Omental fat pad (tissue), 3 donors: ENCODE measurements at regions not wholly inside any gene's neighbourhood (a gene's known extent, or its start where the extent isn't known, plus 50 kb on each side); places are given as distances from the start of the nearest gene placed in this dataset.
A peak's percentile ranks its signal among the peaks of the same experiment; 100 is the strongest.

Experiments used
- ATAC-seq: fragments of 150-250 bp; one replicate; pipeline ENCODE4 v1.9.1; 2016; ENCODE audit warnings: mild to moderate bottlenecking, moderate library complexity; ENCODE audit not compliant: low FRiP score
- DNase-seq: peaks from one replicate; pipeline ENCODE4 v3.0.0-alpha.2; 2019; ENCODE audit warnings: low spot score
- TF ChIP-seq, protein P1 (sequence below), 3 donors: fragments of 450-650 bp; IDR thresholded peaks; one replicate each; pipeline ENCODE4 v1.5.1; 2016 to 2017; ENCODE audit warnings: antibody characterized with exemption in 3 of 3, mild to moderate bottlenecking in 3 of 3, moderate library complexity in 2 of 3

DNA sequence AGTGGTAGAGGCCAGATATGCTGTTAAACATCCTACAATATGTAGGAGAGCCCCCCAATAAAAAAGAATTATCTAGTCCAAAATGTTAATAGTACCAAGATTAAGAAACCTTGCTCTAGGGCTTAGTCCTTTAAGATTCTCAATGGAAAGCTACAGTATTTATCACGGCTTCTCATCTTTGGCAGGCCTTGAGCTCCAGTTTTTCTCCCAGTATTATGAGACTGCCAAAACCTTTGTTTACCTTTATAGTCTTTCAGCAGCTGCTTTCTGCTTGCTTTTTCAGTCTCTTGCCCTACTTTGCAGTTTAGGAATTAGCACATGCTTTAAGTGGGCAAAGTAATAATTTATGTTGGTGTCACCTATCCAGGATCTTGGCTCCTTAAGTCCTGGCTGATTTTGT lies 59.7 kb downstream of the NHLRC1 start:
- no peak for DNase-seq
- TF ChIP-seq, protein P1, sequence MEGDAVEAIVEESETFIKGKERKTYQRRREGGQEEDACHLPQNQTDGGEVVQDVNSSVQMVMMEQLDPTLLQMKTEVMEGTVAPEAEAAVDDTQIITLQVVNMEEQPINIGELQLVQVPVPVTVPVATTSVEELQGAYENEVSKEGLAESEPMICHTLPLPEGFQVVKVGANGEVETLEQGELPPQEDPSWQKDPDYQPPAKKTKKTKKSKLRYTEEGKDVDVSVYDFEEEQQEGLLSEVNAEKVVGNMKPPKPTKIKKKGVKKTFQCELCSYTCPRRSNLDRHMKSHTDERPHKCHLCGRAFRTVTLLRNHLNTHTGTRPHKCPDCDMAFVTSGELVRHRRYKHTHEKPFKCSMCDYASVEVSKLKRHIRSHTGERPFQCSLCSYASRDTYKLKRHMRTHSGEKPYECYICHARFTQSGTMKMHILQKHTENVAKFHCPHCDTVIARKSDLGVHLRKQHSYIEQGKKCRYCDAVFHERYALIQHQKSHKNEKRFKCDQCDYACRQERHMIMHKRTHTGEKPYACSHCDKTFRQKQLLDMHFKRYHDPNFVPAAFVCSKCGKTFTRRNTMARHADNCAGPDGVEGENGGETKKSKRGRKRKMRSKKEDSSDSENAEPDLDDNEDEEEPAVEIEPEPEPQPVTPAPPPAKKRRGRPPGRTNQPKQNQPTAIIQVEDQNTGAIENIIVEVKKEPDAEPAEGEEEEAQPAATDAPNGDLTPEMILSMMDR (IDR thresholded peaks at IDR 0.05) = no peak
- ATAC-seq = no peak

DNA sequence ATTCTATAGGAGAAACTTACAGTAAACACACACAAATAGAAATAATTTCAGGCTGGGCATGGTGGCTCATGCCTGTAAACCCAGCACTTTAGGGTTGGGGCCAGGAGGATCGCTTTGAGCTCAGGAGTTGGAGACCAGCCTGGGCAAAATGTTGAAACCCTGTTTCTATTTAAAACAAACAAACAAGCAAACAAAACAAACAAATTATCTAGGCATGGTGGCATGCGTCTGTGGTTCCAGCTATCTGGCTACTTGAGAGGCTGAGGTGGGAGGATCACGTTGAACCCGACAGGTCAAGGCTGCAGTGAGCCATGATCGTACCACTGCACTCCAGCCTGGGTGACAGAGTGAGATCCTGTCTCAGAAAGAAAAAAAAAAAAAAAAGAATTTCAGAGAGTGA lies 64.0 kb downstream of the NHLRC1 start:
- ATAC-seq (no peak), DNase-seq (no peak)
- TF ChIP-seq, protein P1 (IDR thresholded peaks at IDR 0.05) = no peak

DNA sequence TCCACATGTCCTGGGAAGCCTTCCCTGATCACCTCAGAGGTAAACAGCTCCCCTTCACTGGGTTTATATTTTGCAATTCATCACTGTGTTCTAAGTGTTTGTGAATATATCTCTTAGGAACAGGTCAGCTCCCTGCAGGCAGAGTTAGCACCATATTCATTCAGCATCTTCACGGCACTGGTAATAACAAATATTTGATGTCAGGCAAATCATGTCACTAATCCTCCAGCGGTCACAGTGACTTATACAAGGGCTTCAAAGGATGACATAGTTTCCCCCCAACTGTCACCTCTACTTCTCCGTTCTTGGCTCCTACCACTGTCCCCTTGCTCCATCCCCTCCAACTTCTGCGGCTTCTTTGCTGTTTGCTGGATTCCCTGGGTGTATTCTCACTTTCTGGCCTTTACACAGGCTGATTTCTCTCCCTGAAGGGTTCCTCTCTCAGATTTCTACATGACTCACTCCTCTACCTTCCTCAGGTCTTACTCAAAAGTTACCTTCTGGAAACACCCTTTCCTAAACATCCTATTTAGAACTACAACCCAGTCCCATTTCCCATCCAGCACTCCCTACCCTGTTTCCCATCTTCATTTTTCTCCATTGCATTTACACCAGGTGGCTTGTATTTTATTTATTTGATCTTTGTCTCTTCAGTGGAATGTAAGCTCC lies 66.6 kb downstream of the NHLRC1 start:
- ATAC-seq = no peak
- no peak for DNase-seq
- TF ChIP-seq, protein P1 (IDR thresholded peaks at IDR 0.05) = no peak

DNA sequence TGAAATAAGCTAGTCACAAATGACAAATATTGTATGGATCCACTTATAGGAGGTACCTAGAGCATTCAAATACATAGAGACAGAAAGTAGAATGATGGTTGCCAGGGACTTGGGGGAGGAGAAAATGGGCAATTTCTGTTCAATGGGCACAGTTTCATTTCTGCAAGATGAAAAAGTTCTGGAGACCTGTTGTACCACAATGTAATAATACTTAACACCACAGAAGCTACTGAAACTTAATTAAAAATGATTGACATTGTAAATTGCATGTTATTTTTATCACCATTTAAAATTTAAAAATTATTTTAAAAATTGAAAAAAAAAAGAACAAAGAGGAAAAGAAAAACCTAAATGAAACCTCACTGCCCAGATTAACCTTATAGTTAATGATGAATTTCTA lies 67.4 kb downstream of the NHLRC1 start:
- ATAC-seq = no peak
- DNase-seq = no peak
- TF ChIP-seq, protein P1 (IDR thresholded peaks at IDR 0.05) = no peak

DNA sequence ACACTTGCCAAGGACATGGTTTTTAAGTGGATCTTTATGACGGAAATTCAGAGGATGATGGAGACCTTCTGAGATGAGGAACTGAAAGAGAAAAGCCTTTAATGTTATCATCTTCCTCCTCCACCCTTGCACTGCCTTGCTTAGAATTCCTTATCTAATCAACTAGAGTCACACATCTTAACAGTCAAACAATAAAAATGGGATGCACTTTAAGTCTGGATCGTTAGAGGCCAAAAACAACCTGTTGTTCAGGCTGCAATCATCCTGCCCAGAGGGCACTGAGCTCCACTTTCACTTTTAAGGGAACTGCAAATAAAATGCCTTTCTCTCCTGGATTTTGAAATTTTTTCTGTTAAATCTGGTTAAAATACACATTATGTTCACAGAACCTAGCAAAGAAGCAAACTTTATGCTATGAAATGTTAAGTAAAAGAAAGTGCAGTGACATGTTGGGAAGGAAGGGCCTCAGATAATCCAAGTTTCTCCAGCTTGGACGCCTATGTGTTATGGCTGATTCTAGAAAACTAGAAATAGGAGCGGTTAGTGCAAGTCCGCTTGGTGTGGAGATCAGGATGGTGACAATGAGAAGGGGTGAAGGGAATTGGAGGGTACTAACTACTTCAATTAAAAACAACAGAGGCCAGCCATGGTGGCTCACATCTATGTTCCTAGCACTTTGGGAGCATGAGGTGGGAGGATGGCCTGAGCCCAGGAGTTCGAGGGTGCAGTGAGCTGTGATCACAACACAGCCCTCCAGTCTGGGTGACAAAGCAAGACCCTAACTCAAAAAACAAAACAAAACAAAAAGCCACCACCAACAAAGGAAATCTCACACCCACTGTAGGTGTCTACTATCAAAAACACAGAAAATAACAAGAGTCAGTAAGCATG lies 66.4 kb upstream of the KIF13A start:
- DNase-seq (no peak), ATAC-seq (peak; percentile 51)
- TF ChIP-seq, protein P1 (IDR thresholded peaks at IDR 0.05) = no peak

DNA sequence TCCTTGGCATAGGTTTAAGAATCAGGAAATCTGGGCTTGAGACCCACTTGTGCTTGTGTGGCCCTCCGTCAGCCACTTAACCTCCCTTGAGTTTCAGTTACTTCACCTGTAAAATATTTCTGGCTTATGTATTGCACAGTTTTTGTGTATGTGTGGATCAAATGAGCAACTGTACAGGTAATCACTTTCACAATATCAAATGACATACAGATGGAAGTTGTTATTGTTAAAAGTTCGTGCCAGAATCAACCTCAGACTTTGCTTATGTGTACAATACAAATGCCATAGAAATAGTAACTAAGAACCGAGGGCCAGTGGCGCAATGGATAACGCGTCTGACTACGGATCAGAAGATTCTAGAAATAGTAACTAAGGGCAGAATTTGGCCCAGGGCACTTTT lies 65.6 kb upstream of the KIF13A start:
- ATAC-seq (no peak), DNase-seq (no peak)
- TF ChIP-seq, protein P1 (IDR thresholded peaks at IDR 0.05) = no peak
